Activated T-helper 2 cell treated with anti-CD3 and anti-CD28 coated beads, Interferon-gamma antibody, Interleukin-2, Interleukin-4, amounts not matched to agents 10 μg/mL and 5 μg/mL and 100 μg/mL, durations not matched to agents 14 hours and 24 hours and 36 hours (primary cell): ENCODE measurements at regions not wholly inside any gene's neighbourhood (a gene's known extent, or its start where the extent isn't known, plus 50 kb on each side); places are given as distances from the start of the nearest gene placed in this dataset.

Source experiments
- DNase-seq: peaks from one replicate; pipeline ENCODE4 v3.0.0; 2021; ENCODE audit warnings: low spot score
- H3K27ac Mint-ChIP-seq: one replicate; pipeline ENCODE4 v1.8.0; 2021; ENCODE audit warnings: mixed read lengths
- H3K27me3 Mint-ChIP-seq: one replicate; pipeline ENCODE4 v1.8.0; 2021; ENCODE audit warnings: low read depth, mixed read lengths
- H3K36me3 Mint-ChIP-seq: one replicate; pipeline ENCODE4 v1.8.0; 2021; ENCODE audit warnings: low read depth, mixed read lengths
- H3K4me1 Mint-ChIP-seq: one replicate; pipeline ENCODE4 v1.8.0; 2021; ENCODE audit warnings: low read depth, mixed read lengths
- H3K4me3 Mint-ChIP-seq: one replicate; pipeline ENCODE4 v1.8.0; 2021; ENCODE audit warnings: low read depth, mild to moderate bottlenecking, moderate library complexity, mixed read lengths
- H3K9me3 Mint-ChIP-seq: one replicate; pipeline ENCODE4 v1.8.0; 2021; ENCODE audit warnings: mixed read lengths
- intact Hi-C: fragments of 100-400 bp; cut with micrococcal nuclease; formaldehyde crosslinking; loops from one replicate; pipeline ENCODE4 v1.15.1; 2023

GRCh38 chr10:124346831-124347230 is 71.9 kb downstream of the OAT start:
- Mint-ChIP-seq H3K4me3 (no peak overlapping the region), H3K36me3 (no peaks in the 10 kb centered on the region), H3K27ac (no peak overlapping the region), H3K9me3 (no peaks in the 10 kb centered on the region), H3K27me3 (no peaks in the 10 kb centered on the region), H3K4me1 (peaks cover 2% of the 10 kb centered on the region)
- intact Hi-C loops: no loop called here
- no peak for DNase-seq

- H3K4me3 Mint-ChIP-seq: no peak overlapping the region
- no peaks in the 10 kb centered on the region for H3K36me3 Mint-ChIP-seq
- H3K9me3 Mint-ChIP-seq: no peaks in the 10 kb centered on the region
- H3K27me3 Mint-ChIP-seq: no peaks in the 10 kb centered on the region
- no peak overlapping the region for H3K27ac Mint-ChIP-seq
- intact Hi-C loops: no loop called here
- peaks cover 8% of the 10 kb centered on the region for H3K4me1 Mint-ChIP-seq
- DNase-seq: no peak
Observed at GRCh38 chr10:124345521-124345920, 73.2 kb downstream of the OAT start.

- H3K27me3 Mint-ChIP-seq: no peaks in the 10 kb centered on the region
- intact Hi-C loops: no loop called here
- no peak for DNase-seq
- no peaks in the 10 kb centered on the region for H3K9me3 Mint-ChIP-seq
- peaks cover 8% of the 10 kb centered on the region for H3K4me1 Mint-ChIP-seq
- no peak overlapping the region for H3K4me3 Mint-ChIP-seq
- no peaks in the 10 kb centered on the region for H3K36me3 Mint-ChIP-seq
- H3K27ac Mint-ChIP-seq: no peak overlapping the region
Observed at GRCh38 chr10:124344931-124345330, 73.8 kb downstream of the OAT start.

- Mint-ChIP-seq H3K4me1 (peaks cover 8% of the 10 kb centered on the region), H3K9me3 (no peaks in the 10 kb centered on the region)
Observed at GRCh38 chr10:124344266-124344590, 74.5 kb downstream of the OAT start.

GRCh38 chr10:124343351-124344265 is 75.1 kb downstream of the OAT start:
- H3K9me3 Mint-ChIP-seq: no peaks in the 10 kb centered on the region
- H3K4me1 Mint-ChIP-seq: peaks cover 8% of the 10 kb centered on the region
- H3K4me3 Mint-ChIP-seq: no peak overlapping the region
- H3K27ac Mint-ChIP-seq: no peak overlapping the region
- intact Hi-C loops: no loop called here
- H3K27me3 Mint-ChIP-seq: no peaks in the 10 kb centered on the region
- no peaks in the 10 kb centered on the region for H3K36me3 Mint-ChIP-seq
- no peak for DNase-seq

More at GRCh38 chr10:124344266-124344590, 74.5 kb downstream of the OAT start:
- no peaks in the 10 kb centered on the region for H3K36me3 Mint-ChIP-seq
- no peak overlapping the region for H3K4me3 Mint-ChIP-seq
- no peak overlapping the region for H3K27ac Mint-ChIP-seq
- H3K27me3 Mint-ChIP-seq: no peaks in the 10 kb centered on the region
- intact Hi-C loops: no loop called here
- DNase-seq: no peak

- H3K36me3 Mint-ChIP-seq: no peaks in the 10 kb centered on the region
- H3K27me3 Mint-ChIP-seq: no peaks in the 10 kb centered on the region
- DNase-seq: no peak
- peaks cover 8% of the 10 kb centered on the region for H3K4me1 Mint-ChIP-seq
- no peak overlapping the region for H3K4me3 Mint-ChIP-seq
- no peak overlapping the region for H3K27ac Mint-ChIP-seq
- intact Hi-C loops: no loop called here
- no peaks in the 10 kb centered on the region for H3K9me3 Mint-ChIP-seq
Observed at GRCh38 chr10:124342821-124343170, 75.9 kb downstream of the OAT start.

- no peak for DNase-seq
- Mint-ChIP-seq H3K4me3 (no peak overlapping the region), H3K9me3 (no peaks in the 10 kb centered on the region), H3K27me3 (no peaks in the 10 kb centered on the region), H3K36me3 (no peaks in the 10 kb centered on the region), H3K4me1 (peaks cover 8% of the 10 kb centered on the region), H3K27ac (peak overlapping the region; percentile 43)
- intact Hi-C loops: no loop called here
Observed at GRCh38 chr10:124342136-124342820, 76.4 kb downstream of the OAT start.

- Mint-ChIP-seq H3K9me3 (no peaks in the 10 kb centered on the region), H3K36me3 (no peaks in the 10 kb centered on the region), H3K27ac (peak overlapping the region; percentile 43), H3K4me1 (peaks cover 8% of the 10 kb centered on the region), H3K27me3 (no peaks in the 10 kb centered on the region), H3K4me3 (no peak overlapping the region)
- intact Hi-C loops: no loop called here
- DNase-seq: no peak
Observed at GRCh38 chr10:124341768-124342135, 77.0 kb downstream of the OAT start.

GRCh38 chr10:124340033-124340760 is 78.5 kb downstream of the OAT start:
- no peaks in the 10 kb centered on the region for H3K36me3 Mint-ChIP-seq
- H3K27me3 Mint-ChIP-seq: no peaks in the 10 kb centered on the region
- no peak overlapping the region for H3K27ac Mint-ChIP-seq
- intact Hi-C loops: no loop called here
- no peak for DNase-seq
- H3K4me1 Mint-ChIP-seq: peaks cover 8% of the 10 kb centered on the region
- no peak overlapping the region for H3K4me3 Mint-ChIP-seq
- no peaks in the 10 kb centered on the region for H3K9me3 Mint-ChIP-seq

- no peak overlapping the region for H3K4me3 Mint-ChIP-seq
- no peaks in the 10 kb centered on the region for H3K36me3 Mint-ChIP-seq
- intact Hi-C loops: no loop called here
- H3K4me1 Mint-ChIP-seq: peaks cover 8% of the 10 kb centered on the region
- DNase-seq: no peak
- no peak overlapping the region for H3K27ac Mint-ChIP-seq
- no peaks in the 10 kb centered on the region for H3K9me3 Mint-ChIP-seq
- peaks cover 1% of the 10 kb centered on the region for H3K27me3 Mint-ChIP-seq
Observed at GRCh38 chr10:124339119-124340032, 79.3 kb downstream of the OAT start.

GRCh38 chr10:124338276-124338925 is 80.3 kb downstream of the OAT start:
- H3K4me1 Mint-ChIP-seq: peaks cover 8% of the 10 kb centered on the region
- H3K36me3 Mint-ChIP-seq: no peaks in the 10 kb centered on the region
- H3K9me3 Mint-ChIP-seq: no peaks in the 10 kb centered on the region
- no peak overlapping the region for H3K4me3 Mint-ChIP-seq
- DNase-seq: no peak
- H3K27ac Mint-ChIP-seq: no peak overlapping the region
- peaks cover 2% of the 10 kb centered on the region for H3K27me3 Mint-ChIP-seq
- intact Hi-C loops: no loop called here

- intact Hi-C loops: no loop called here
- H3K36me3 Mint-ChIP-seq: no peaks in the 10 kb centered on the region
- DNase-seq: no peak
- H3K4me1 Mint-ChIP-seq: peaks cover 1% of the 10 kb centered on the region
- peaks cover 7% of the 10 kb centered on the region for H3K27me3 Mint-ChIP-seq
- peaks cover 11% of the 10 kb centered on the region for H3K9me3 Mint-ChIP-seq
- H3K27ac Mint-ChIP-seq: no peak overlapping the region
- H3K4me3 Mint-ChIP-seq: no peak overlapping the region
Observed at GRCh38 chr10:124336186-124336585, 82.5 kb downstream of the OAT start.
